GM19463 (cell line): ENCODE measurements at regions not wholly inside any gene's neighbourhood (a gene's known extent, or its start where the extent isn't known, plus 50 kb on each side); places are given as distances from the start of the nearest gene placed in this dataset.
"Not testable (repeated sequence)": the region's sequence is repeated elsewhere in the genome, so short reads cannot be mapped to it uniquely, and the experiment has no call there.

Experiments
- ATAC-seq: cut with Tn5 transposase; IDR thresholded peaks from one replicate; pipeline ENCODE4 v1.9.1; 2021; ENCODE audit warnings: mild to moderate bottlenecking, moderate library complexity; ENCODE audit not compliant: unreplicated experiment

- not testable (repeated sequence) for ATAC-seq
Observed at GRCh38 chr19:23984911-23985310, 70.2 kb downstream of the ZNF726 start.

GRCh38 chr19:23986623-23987022, 71.9 kb downstream of the ZNF726 start:
- no peak for ATAC-seq

DNA sequence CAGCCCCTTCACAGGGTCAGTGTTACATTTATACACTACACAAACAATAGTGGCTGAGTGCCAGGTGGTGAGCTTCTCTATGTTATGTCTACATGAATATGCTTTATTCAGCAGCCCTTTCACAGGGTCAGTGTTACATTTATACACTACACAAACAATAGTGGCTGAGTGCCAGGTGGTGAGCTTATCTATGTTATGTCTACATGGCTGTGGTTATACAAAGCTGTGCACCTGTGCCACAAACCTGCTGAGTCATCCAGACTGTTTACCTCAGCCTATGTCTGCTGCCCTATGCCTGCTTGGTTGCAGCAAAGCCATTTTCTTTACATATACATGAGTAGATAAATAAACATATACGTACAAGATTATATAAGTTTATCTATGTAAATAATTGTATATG, 76.5 kb downstream of the ZNF726 start:
- no peak for ATAC-seq

- ATAC-seq, result no peak
Observed at GRCh38 chr19:23992348-23992747, 77.7 kb downstream of the ZNF726 start.

DNA sequence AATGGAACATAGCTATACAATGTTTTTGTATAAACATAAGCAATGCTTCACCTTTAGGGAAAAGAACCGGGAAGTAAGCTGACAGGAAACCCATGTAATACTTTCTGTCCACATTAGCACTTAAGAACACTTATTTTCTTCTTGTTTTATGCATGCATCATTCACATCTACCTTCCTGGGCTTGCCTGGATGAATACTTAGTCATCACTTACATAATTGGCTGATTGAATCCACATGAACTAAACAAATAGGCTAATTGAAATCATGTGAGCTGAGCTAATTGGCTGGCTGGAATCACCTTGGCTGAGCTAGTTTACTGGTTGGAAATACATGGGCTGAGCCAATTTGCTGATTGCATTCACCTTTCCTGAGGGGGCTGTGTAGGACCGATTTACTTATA, 78.8 kb downstream of the ZNF726 start:
- ATAC-seq, result no peak

DNA sequence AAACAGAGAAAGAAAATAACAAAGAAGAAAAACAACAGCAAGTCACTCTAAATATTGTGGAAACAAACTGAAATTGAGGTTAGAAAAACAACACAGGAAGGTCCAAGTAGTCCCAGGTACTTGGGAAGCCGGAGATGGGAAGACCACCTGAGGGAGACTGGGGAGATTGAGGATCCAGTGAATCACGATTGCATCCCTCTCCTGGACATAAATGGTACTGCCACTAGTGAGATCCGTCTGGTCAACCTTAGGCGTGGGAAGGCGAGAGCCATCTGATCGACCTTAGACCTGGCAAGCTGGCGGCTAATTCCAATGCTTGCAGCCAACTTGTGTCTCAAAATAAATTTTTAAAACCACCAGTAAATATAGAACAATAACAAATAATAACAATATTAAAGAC, 81.9 kb downstream of the ZNF726 start:
- no peak for ATAC-seq

GRCh38 chr19:23998568-23998967, 83.9 kb downstream of the ZNF726 start:
- ATAC-seq, result no peak

DNA sequence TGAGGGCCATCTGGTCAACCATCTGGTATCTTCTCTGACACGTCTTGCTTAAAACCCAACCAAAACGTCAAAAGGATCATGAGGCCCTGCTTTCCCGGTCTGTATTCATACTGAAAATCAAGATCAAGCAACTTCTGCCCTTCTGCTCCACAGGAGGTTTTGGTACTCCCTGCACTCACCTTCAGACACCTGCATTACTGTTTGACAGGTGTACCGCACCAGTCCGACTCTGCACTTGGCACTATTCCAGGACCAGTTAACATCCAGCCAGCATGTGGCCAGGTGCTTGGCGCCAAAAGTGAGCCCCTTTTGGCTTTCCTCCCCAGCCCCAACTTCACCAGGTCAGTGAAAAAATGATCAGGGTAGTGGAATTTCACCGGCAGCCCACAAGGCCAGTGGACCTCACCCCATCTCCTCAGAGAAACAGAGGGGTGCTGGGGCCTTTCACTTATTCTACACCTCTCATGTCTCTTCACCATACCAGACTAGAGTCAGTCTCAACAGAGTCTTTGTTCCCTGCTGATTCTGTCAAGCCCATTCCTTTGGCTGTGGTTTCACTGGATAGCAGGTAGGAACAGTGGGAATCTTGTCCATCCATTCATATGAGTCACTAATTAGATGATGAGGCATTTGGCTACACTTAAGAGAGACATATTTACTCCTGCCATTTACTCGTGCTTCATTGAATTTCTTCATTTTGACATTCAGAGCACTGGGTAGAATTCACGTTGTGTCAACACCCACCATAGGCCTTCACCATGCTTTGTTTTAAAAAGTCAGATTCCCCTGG, 85.3 kb downstream of the ZNF726 start:
- ATAC-seq, result no peak

DNA sequence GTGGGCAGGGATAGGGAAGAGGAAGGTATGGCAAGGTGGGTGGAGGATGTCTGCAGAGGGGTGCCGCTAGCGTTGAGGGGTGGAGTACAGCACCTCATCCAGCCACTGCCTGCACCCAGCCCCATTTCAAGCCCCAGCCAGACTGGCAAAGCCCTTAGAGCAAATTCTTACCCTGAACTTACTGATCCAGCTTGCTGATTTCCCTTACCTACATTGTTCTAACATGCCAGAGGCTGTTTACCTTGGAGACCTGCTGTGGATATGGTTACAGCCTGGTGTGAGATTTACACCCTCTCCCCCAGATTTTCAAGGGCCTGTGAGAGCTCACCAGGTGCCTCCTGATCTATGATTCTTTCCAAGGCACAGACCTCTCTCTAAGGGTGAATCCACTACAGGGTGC, 86.0 kb downstream of the ZNF726 start:
- ATAC-seq, result no peak

DNA sequence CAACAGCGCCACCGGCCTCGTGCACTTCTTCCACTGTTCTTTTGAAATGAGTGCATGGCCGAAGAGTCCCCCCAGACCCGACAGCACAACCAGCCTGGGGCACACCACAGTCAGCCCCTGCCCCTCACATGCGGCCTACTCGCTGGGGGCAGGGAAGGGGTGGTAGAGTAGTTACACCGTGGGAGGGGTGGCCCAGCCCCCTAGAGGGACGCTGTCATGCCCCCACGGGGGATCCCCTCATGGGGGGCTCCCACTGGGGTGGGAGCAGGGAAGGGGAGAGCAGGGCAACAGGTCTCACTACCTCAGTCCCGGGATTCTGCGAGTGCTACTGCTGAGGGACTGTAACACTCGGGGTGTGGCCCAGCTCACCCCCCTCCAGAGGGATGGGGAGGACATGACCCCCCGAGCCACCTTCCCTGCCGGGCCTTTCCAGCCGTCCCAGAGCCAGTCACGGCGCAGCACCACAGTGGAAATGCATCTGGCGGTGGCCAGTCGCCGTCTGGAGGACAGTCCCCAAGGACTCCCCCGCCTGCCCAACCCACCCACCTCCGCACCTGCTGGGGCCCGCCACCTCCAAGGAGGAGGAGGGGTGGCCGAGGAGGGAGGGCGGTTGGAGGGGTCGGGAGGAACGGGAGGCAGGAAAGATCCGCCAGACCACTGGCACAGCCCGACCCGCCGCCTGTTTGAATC, 84.6 kb upstream of the ZNF254 start:
- ATAC-seq, result no peak

DNA sequence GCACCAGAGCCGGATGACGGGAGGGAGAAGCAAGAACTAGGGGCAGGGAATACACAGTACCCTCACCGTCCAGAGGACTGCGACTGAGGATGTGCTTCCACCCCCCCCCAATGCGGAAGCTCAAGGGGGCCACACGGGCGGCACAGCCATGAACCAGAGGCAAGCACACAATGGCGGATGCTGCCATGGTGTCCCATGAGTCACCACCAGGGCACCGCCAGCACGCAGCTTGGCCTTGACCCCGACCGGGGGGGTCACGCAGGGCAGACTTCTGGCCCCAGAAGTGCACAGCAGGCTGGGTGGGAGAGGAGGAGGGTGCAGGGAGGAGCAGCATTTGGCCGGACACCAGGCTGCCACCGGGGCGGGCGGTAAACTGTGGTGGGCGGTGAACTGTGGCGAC, 83.5 kb upstream of the ZNF254 start:
- no peak for ATAC-seq

DNA sequence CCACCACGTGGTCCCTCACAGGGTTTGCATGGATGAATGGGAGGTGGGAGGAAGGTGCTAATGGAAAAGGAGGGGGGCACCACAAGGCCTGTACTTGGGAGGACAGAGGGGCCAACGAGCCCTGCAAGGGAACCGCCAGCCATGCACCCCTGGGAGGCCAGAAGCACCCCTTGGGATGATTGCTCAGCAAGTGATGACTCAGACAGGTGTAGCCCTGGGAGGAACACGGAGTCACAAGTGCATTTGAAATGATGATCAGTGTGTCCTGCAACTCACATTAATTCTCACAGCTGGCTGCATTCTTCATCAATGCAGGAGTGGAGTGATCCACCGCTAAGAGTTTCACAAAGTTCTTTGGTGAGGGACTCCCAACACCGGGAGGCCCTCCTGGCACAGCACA, 82.8 kb upstream of the ZNF254 start:
- ATAC-seq, result no peak

DNA sequence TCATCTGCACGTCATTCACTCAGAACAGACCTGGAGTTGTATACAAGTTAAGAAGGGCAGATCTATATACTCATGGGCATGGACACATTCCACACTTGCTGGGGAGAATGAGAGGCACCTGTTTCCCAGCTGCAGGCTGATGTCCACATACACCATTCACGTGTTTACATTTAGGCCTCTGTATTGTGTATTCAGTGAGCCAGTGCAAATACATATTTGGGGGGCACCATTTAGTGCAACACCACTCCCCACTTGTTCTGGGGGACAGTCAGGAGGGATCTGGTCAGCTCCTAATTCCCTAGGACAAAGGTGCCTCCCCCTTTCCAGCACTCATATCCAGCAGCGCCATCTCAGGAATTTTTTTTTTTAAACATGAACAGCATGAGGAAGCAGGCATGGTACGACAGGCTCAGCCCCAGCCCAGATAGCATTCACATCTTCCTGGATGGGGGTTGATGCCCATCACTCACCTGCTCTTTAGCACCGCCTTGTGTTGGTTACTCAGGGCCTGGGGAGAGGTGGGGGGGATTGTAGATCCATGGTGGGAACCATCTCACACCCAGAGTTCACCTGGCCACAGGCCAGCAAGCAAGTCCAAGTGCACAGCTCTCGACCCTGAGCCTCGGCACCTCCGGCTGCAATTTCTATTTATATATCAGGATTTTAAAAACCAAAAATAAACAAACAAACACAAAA, 56.9 kb upstream of the ZNF254 start:
- ATAC-seq, result no peak

DNA sequence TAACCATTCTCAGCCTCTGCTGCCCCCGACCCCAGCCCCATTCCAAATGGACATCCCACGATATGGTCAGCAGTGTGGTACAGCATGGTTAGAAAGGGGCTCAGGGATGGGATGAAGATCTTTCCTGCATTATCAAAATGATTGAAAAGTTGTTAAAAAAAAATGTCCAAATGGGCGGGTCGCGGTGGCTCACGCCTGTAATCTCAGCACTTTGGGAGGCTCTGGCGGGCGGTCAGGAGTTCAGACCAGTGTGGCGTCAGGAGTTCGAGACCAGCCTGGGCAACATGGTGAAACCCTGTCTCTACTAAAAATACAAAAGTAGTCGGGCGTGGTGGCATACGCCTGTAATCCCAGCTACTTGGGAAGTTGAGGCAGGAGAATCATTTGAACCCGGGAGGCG, 54.3 kb upstream of the ZNF254 start:
- ATAC-seq, result no peak

GRCh38 chr19:24033301-24033962, 53.6 kb upstream of the ZNF254 start:
- peak; percentile 98 for ATAC-seq

DNA sequence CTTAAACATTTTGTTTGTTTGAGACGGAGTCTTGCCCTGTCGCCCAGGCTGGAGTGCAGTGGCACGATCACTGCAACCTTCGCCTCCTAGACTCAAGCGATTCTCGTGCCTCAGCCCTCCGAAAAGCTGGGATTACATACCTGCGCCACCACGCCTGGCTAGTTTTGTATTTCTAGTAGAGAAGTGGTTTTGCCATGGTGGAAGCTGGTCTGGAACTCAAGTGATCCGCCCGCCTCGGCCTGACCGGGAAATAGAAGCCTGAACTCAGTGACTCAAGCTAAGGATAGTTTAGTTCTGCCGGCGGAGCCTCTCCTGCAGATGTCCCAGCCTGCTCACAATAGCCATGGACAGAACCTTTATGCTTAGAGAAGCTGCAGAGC, 53.0 kb upstream of the ZNF254 start:
- ATAC-seq, result peak; percentile 21

- not testable (repeated sequence) for ATAC-seq
Observed at GRCh38 chr19:24035261-24035880, 51.6 kb upstream of the ZNF254 start.
